Mesenteric fat pad (tissue), 1 donor: ENCODE measurements at regions not wholly inside any gene's neighbourhood (a gene's known extent, or its start where the extent isn't known, plus 50 kb on each side); places are given as distances from the start of the nearest gene placed in this dataset.

ENCODE experiments used
- DNase-seq: peaks from one replicate; pipeline ENCODE4 v3.0.0-alpha.2; 2020; ENCODE audit warnings: low spot score
- donor health status: DM: yes; HTN: yes; CAD: no.

GRCh38 chr11:123304828-123305466, 109.9 kb upstream of the CLMP start:
- no peak for DNase-seq

DNA sequence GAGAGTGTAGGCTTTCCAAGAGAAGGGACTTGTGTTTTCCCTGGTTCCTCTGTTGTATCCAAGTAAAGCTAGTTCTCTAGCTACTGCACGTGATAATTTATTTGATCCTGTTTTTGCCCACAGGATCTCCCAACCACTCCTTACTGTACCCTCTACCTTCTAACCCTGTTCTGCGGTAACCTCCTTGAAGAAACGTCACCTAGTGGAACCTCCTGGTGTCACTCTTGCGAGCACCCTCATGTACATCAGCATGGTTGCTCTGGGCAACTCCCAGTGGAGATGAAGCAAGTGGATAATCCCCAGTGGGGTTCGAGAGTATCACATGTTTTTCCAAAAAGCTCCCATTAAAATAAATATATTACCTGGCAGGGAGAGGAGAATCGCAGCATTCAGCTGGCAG, 108.9 kb upstream of the CLMP start:
- DNase-seq, result no peak

- DNase-seq, result no peak
Measured at GRCh38 chr11:123302751-123303195, 107.7 kb upstream of the CLMP start.

- DNase-seq, result peak; percentile 90
Measured at GRCh38 chr11:123301696-123302400, 106.8 kb upstream of the CLMP start.

GRCh38 chr11:123301013-123301591, 106.1 kb upstream of the CLMP start:
- DNase-seq, result no peak

- DNase-seq, result no peak
Measured at GRCh38 chr11:123299721-123300120, 104.7 kb upstream of the CLMP start.

GRCh38 chr11:123298488-123299447, 103.7 kb upstream of the CLMP start:
- no peak for DNase-seq

DNA sequence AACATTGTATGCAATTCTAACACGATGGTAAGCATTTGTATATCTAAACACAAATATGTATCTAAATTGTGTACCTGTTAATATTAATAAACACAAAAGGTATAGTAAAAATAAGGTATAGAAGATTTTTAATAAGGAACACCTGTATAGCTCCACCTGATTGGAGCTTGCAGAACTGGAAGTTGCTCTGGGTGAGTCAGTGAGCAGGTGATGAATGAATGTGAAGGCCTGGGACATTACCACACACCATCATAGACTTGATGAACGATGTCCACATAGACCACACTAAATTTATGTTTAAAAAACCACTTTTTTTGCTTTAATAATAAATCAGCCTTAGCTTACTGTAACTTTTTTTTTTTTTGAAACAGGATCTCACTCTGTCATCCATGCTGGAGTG, 97.6 kb upstream of the CLMP start:
- DNase-seq, result no peak

DNA sequence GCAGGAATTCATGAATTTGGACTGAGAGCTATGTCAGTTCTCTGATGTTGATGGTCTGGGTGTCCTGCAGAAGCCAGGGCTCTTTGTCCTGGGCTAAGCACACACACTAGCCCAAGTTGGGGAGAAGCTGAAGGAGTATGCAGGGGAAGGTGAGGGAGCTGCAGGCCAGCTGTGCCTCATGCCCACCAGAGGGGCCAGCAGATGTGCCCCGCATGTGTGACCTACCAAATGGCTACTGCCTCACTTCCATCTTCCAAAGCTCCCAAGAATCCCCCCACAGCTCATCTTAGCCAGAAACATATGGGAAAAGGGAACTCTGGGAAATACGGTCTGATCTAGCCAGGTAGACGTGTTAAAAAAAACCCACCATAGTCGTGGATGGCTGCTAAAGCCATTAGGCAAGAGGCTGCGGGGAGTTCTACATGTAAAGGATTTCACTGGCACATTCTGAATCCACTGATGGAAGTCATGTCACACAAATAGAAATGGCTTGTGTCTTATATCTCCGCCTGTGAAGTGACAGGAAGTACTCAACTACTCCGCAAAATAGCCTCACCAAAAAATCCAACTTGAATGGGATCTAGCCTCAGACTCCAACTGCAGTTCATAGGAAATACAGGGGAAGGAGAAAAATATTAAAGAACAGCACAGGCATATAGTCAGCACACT, 96.3 kb upstream of the CLMP start:
- no peak for DNase-seq

DNA sequence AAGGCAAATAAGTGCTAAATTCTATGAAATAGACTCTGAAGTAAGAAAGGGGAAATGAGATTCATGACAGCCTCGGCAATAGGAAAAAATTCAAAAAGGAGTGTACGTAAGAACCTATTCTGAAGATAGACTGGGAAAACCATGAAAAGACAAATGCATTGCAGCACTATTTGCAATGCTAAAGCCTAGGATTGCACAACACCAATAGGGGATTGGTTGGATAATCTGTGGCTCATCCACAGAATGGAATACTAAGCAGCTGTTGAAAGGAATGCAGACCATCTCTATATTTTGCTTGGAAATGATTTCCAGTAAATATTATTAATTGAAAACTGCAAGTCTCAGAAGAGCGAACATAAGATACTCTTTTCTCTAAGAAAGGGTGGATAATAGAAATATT, 91.7 kb upstream of the CLMP start:
- DNase-seq, result no peak

DNA sequence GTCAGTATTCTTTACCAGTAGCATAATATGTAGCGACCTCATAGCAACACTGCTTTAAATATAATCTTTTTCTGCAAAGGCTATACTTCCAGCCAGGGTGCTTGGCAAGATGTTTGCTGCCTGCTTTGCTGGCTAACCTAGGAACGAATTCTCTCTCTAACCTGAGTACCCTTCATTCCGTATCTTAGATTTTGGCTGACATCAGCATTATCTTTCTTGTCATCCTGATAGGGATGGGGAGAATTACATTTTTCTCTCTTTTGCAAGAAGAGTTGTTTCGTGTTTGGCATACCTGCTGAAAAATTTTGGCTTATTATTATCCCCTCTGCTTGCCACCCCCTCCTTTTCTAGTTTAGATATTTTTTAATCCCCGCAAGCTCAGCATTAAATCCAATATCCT, 91.2 kb upstream of the CLMP start:
- DNase-seq, result no peak

DNA sequence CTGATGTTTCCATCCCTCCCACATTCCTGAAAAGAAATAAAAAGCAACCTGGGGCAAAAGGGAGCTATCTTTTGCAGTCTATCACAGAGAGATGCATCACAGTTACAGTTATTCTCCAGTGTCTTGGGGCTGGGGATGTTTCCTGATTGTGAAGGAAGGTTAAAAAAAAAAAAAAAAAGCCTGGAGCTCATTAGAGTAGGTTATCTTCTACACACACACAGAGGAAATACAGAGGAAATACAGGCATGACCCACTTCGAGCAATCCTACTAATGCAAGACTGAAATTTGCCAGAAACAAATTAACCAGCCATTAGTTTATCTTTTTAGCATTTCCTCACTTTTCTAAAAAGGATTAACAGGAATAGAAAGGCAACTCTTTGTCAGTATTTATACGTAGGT, 89.4 kb upstream of the CLMP start:
- no peak for DNase-seq

GRCh38 chr11:123282597-123282996, 87.5 kb upstream of the CLMP start:
- no peak for DNase-seq

GRCh38 chr11:123273616-123274015, 78.6 kb upstream of the CLMP start:
- no peak for DNase-seq

- DNase-seq, result no peak
Measured at GRCh38 chr11:123272565-123272964, 77.5 kb upstream of the CLMP start.

DNA sequence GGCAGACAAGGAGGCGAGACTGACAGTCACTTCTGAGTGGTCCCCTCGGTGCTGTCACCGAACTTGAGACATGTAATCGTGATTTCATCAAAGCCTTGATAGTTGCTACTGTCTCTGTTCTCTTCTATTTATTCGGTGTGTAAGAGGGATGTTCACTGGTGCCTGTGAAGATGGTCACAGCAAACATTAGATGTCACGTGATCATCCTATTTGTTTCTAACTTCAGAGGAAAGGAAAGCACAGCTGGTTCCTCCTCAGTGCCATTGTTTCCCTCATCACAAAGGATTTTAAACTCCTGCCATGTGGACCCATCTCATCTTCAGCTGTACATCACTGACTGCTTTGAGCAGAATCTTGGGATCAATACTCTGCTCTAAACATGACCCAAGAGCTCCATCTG, 73.1 kb upstream of the CLMP start:
- DNase-seq, result no peak

- DNase-seq, result no peak
Measured at GRCh38 chr11:123265951-123266350, 70.9 kb upstream of the CLMP start.

DNA sequence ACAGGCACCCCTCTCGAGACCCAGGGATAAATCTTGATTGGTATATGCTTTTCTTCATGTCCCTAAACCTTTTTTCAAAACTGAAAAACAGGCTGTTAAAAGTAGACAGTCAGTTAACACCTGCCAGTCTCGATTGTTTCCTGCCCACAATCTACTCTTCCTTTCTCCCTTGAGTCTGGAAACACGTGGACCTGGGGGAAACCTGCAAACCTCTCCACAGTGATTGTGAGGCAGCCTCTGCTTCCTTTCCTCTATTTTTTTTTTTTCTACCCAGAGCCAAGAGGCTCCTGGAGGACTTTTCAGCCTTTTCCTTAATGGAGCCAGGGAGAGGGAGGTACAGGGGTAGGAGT, 69.4 kb upstream of the CLMP start:
- no peak for DNase-seq

DNA sequence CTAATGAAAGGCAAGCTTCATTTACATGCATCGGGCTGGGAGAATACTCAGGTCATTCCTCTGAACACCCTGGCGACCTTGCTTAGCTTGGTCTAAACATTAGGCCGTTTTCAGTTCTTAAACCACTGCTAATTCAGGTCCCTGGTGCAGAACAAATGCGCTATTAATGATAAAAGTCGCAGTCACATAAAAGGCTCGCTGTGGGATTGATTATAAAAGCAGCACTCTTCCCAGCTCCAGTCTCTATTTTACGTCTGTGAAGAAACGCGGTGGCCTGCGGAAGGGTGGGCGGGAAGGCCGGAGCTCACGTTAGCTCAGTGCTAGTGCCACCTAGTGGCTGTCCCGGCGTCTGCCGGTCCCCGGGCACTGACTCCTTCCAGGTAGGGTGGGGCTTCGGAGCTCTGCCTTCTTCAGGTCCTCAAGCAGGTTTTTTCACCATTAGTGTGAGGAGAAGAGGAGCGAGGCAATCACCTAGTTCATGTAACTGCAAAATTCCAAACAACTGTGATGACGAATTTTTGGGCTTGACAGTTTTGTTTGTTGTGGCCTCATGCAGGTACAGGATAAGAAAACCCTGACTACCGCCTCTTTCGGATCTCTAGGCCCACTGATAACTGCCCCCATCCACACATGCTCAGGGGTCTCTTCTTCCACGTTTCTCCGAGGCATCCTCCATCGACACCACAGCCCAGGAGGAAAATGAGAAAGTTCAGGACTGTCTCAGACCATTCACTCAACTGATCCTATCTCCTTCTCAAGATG, 66.5 kb upstream of the CLMP start:
- no peak for DNase-seq

DNA sequence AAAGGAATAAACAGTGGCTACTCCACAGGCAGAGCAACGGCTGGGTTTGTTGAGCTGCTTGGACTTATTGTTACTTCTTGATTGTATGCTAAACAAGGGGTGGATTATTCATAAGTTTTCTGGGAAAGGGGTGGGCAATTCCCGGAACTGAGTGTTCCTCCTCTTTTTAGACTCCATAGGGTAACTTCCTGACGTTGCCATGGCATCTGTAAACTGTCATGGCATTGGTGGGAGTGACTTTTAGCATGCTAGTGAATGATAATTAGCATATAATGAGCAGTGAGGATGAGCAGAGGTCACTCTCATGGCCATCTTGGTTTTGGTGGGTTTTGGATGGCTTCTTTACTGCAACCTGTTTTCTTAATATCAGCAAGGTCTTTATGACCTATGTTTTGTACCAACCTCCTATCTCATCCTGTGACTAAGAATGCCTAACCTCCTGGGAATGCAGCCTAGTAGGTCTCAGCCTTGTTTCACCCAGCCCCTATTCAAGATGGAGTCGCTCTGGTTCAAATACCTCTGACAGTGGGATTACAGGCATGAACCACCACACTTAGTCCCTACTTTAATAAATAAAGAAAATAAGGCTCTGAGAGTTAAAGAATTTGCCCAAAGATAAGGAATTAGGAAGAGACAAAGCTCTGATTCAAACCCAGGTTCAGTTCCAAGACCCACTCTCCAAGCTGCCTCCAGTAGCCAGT, 65.6 kb upstream of the CLMP start:
- no peak for DNase-seq
